PC-9 (cell line): ENCODE measurements at regions not wholly inside any gene's neighbourhood (a gene's known extent, or its start where the extent isn't known, plus 50 kb on each side); places are given as distances from the start of the nearest gene placed in this dataset.

Experiments used
- BruUV-seq: library from RNA; stranded (reverse); fragments of 400-500 nt; replicated peaks from 2 replicates; lab custom pipeline; 2021; lab: Mats Ljungman, UMichigan
- CTCF ChIA-PET: fragments of 300-600 bp; sonication (Branson Sonifier 250); formaldehyde crosslinking; loops from one replicate; lab custom pipeline; 2022; ENCODE audit warnings: antibody characterized with exemption; lab: Charles Lee
- POLR2A ChIA-PET: fragments of 300-600 bp; sonication (Branson Sonifier 250); formaldehyde crosslinking; loops from one replicate; lab custom pipeline; 2022; ENCODE audit warnings: antibody characterized with exemption; ENCODE audit not compliant: unreplicated experiment; lab: Charles Lee
- DNase-seq, 2 experiments: peaks; one replicate each; pipeline versions ENCODE4 v3.0.0 to v3.0.0-alpha.2; 2015 to 2022; ENCODE audit warnings: mixed read lengths in 1 of 2
- H2AFZ ChIP-seq: fragments of 200-600 bp; sonication (generic); 2 replicates; pipeline ENCODE4 v1.8.1; 2017; ENCODE audit warnings: antibody characterized with exemption
- H3F3A ChIP-seq: fragments of 200-600 bp; sonication (generic); 2 replicates; pipeline ENCODE4 v1.8.1; 2017; ENCODE audit warnings: antibody characterized with exemption, mild to moderate bottlenecking, low read depth; ENCODE audit not compliant: insufficient read depth
- H3K27ac ChIP-seq: fragments of 200-600 bp; sonication (generic); 2 replicates; pipeline ENCODE4 v1.6.1; 2016; ENCODE audit warnings: mixed run types
- H3K27me3 ChIP-seq: fragments of 200-600 bp; sonication (generic); 2 replicates; pipeline ENCODE4 v1.6.1; 2016; ENCODE audit warnings: low read depth, mixed run types; ENCODE audit not compliant: insufficient read depth
- H3K36me3 ChIP-seq: fragments of 200-600 bp; sonication (generic); 2 replicates; pipeline ENCODE4 v1.6.1; 2016; ENCODE audit warnings: low read depth, mixed run types
- H3K4me1 ChIP-seq: fragments of 200-600 bp; sonication (generic); replicated peaks from 2 replicates; pipeline ENCODE4 v1.6.1; 2016; ENCODE audit warnings: mixed run types; ENCODE audit not compliant: insufficient read depth
- H3K4me2 ChIP-seq: fragments of 200-600 bp; sonication (generic); 2 replicates; pipeline ENCODE4 v1.6.1; 2017; ENCODE audit warnings: mixed run types
- H3K4me3 ChIP-seq: fragments of 200-600 bp; sonication (generic); 2 replicates; pipeline ENCODE4 v1.6.1; 2016; ENCODE audit warnings: mixed run types
- H3K79me2 ChIP-seq: fragments of 200-600 bp; sonication (generic); 2 replicates; pipeline ENCODE4 v1.6.1; 2017; ENCODE audit warnings: low read depth, mixed run types
- H3K9me2 ChIP-seq: fragments of 200-600 bp; sonication (generic); 2 replicates; pipeline ENCODE4 v1.8.1; 2017; ENCODE audit warnings: mild to moderate bottlenecking; ENCODE audit not compliant: insufficient read depth
- H3K9me3 ChIP-seq: fragments of 200-600 bp; sonication (generic); 2 replicates; pipeline ENCODE4 v1.8.1; 2016; ENCODE audit warnings: low read depth; ENCODE audit not compliant: insufficient read depth
- H4K20me1 ChIP-seq: fragments of 200-600 bp; sonication (generic); 2 replicates; pipeline ENCODE4 v1.8.1; 2017; ENCODE audit not compliant: insufficient read depth
- CTCF ChIP-seq: fragments of 200-600 bp; sonication (generic); conservative IDR thresholded peaks from 2 replicates; pipeline ENCODE4 v1.6.1; 2017; ENCODE audit warnings: mixed run types, antibody characterized with exemption, mild to moderate bottlenecking, moderate library complexity
- EZH2 ChIP-seq: fragments of 200-600 bp; sonication (generic); IDR thresholded peaks from 2 replicates; pipeline ENCODE4 v1.8.0; 2017; ENCODE audit warnings: antibody characterized with exemption, low read depth
- intact Hi-C: fragments of 100-400 bp; cut with micrococcal nuclease; formaldehyde crosslinking; loops from one replicate; pipeline ENCODE4 v1.10.0; 2022; ENCODE audit not compliant: unreplicated experiment

- BruUV-seq, result no TSS peak
- Histone ChIP-seq H3K36me3 (no peaks in the 10 kb centered on the region), H3K9me3 (no peaks in the 10 kb centered on the region), H3K27ac (no peak overlapping the region), H3K27me3 (no peaks in the 10 kb centered on the region), H2AFZ (no peak overlapping the region), H3K4me3 (no peak overlapping the region), H4K20me1 (no peaks in the 10 kb centered on the region), H3K4me1 (no peaks in the 10 kb centered on the region), H3K9me2 (no peaks in the 10 kb centered on the region), H3K4me2 (no peak overlapping the region), H3K79me2 (no peaks in the 10 kb centered on the region), H3F3A (no peaks in the 10 kb centered on the region)
- no peak for TF ChIP-seq EZH2
- no peak for TF ChIP-seq CTCF
- no peak for DNase-seq
- ChIA-PET CTCF (no interaction called here), POLR2A (no interaction called here)
- intact Hi-C loops, result no loop called here
Observed at GRCh38 chr2:167608487-167608886, 638.9 kb downstream of the STK39 start.

GRCh38 chr2:167607731-167608130, 639.7 kb downstream of the STK39 start:
- TF ChIP-seq EZH2 (no peak), CTCF (no peak)
- DNase-seq, result no peak
- ChIA-PET CTCF (no interaction called here), POLR2A (no interaction called here)
- Histone ChIP-seq H3K4me1 (no peaks in the 10 kb centered on the region), H3K4me3 (no peak overlapping the region), H3K27ac (no peak overlapping the region), H3K36me3 (no peaks in the 10 kb centered on the region), H3K9me3 (no peaks in the 10 kb centered on the region), H3K4me2 (no peak overlapping the region), H3F3A (no peaks in the 10 kb centered on the region), H2AFZ (no peak overlapping the region), H3K27me3 (no peaks in the 10 kb centered on the region), H4K20me1 (no peaks in the 10 kb centered on the region), H3K9me2 (no peaks in the 10 kb centered on the region), H3K79me2 (no peaks in the 10 kb centered on the region)
- intact Hi-C loops, result no loop called here
- no TSS peak for BruUV-seq

- no peaks in the 10 kb centered on the region for H3F3A ChIP-seq
- no peak overlapping the region for H3K4me3 ChIP-seq
- H3K9me3 ChIP-seq, result no peaks in the 10 kb centered on the region
- no TSS peak for BruUV-seq
- H3K79me2 ChIP-seq, result no peaks in the 10 kb centered on the region
- H3K27me3 ChIP-seq, result no peaks in the 10 kb centered on the region
- H2AFZ ChIP-seq, result no peak overlapping the region
- no peaks in the 10 kb centered on the region for H4K20me1 ChIP-seq
- no peak for DNase-seq
- H3K9me2 ChIP-seq, result no peaks in the 10 kb centered on the region
- no peaks in the 10 kb centered on the region for H3K36me3 ChIP-seq
- H3K4me1 ChIP-seq, result no peaks in the 10 kb centered on the region
- intact Hi-C loops, result no loop called here
- TF ChIP-seq CTCF (no peak), EZH2 (no peak)
- H3K27ac ChIP-seq, result no peak overlapping the region
- CTCF ChIA-PET, result no interaction called here
- no peak overlapping the region for H3K4me2 ChIP-seq
- POLR2A ChIA-PET, result no interaction called here
Observed at GRCh38 chr2:167607211-167607610, 640.2 kb downstream of the STK39 start.
